GM12873 (cell line): ENCODE measurements at regions not wholly inside any gene's neighbourhood (a gene's known extent, or its start where the extent isn't known, plus 50 kb on each side); places are given as distances from the start of the nearest gene placed in this dataset.

Experiments
- CTCF ChIP-seq: IDR thresholded peaks from 2 replicates; pipeline ENCODE4 v1.5.1; 2012; ENCODE audit warnings: low read depth, mild to moderate bottlenecking, moderate library complexity, low read length, control low read depth; ENCODE audit not compliant: insufficient read depth; ENCODE audit errors: missing control alignments

- TF ChIP-seq CTCF = no peak
Observed at GRCh38 chr4:141348573-141348972, 127.9 kb downstream of the ZNF330 start.

- TF ChIP-seq CTCF = no peak
Observed at GRCh38 chr4:141349236-141349635, 128.5 kb downstream of the ZNF330 start.

GRCh38 chr4:141350122-141350905 is 129.6 kb downstream of the ZNF330 start:
- no peak for TF ChIP-seq CTCF

- TF ChIP-seq CTCF = no peak
Observed at GRCh38 chr4:141352331-141352730, 131.6 kb downstream of the ZNF330 start.

- TF ChIP-seq CTCF = no peak
Observed at GRCh38 chr4:141352909-141353525, 132.3 kb downstream of the ZNF330 start.

GRCh38 chr4:141356321-141356962 is 135.7 kb downstream of the ZNF330 start:
- TF ChIP-seq CTCF = no peak

GRCh38 chr4:141356963-141357335 is 136.3 kb downstream of the ZNF330 start:
- no peak for TF ChIP-seq CTCF
